ENCODE measurements at regions not wholly inside any gene's neighbourhood (a gene's known extent, or its start where the extent isn't known, plus 50 kb on each side); places are given as distances from the start of the nearest gene placed in this dataset.

DNA sequence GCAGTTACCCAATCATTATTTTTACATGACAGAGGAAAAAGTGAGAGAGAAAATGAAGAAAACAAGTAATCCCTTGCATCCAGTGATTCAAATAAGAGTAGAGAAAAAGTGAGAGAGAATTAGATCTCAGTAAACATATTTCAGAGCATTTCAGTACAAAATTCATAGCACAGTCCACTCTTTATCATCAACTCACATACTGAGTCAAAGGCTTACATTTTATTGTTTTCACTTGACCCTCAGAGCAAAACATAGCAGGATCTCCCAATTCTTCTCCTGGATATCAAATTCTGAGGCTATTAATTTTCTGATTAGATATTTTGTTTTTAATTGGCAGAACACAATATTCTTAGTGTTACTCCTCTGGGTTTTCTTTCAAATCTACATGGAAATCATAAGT is 1568.3 kb upstream of the PRR20A start:
- TF ChIP-seq, protein P1, sequence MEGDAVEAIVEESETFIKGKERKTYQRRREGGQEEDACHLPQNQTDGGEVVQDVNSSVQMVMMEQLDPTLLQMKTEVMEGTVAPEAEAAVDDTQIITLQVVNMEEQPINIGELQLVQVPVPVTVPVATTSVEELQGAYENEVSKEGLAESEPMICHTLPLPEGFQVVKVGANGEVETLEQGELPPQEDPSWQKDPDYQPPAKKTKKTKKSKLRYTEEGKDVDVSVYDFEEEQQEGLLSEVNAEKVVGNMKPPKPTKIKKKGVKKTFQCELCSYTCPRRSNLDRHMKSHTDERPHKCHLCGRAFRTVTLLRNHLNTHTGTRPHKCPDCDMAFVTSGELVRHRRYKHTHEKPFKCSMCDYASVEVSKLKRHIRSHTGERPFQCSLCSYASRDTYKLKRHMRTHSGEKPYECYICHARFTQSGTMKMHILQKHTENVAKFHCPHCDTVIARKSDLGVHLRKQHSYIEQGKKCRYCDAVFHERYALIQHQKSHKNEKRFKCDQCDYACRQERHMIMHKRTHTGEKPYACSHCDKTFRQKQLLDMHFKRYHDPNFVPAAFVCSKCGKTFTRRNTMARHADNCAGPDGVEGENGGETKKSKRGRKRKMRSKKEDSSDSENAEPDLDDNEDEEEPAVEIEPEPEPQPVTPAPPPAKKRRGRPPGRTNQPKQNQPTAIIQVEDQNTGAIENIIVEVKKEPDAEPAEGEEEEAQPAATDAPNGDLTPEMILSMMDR (IDR thresholded peaks at IDR 0.05), result no peak
- no peak for TF ChIP-seq EZH2 (IDR thresholded peaks at IDR 0.05; ENCODE audit: borderline replicate concordance, insufficient read depth, low read depth, low read length, poor library complexity, severe bottlenecking)

Data from B cell (primary cell).